COR-L47 (cell line): ENCODE measurements at regions not wholly inside any gene's neighbourhood (a gene's known extent, or its start where the extent isn't known, plus 50 kb on each side); places are given as distances from the start of the nearest gene placed in this dataset.
"Not testable (repeated sequence)": the region's sequence is repeated elsewhere in the genome, so short reads cannot be mapped to it uniquely, and the experiment has no call there.

Experiments used
- DNase-seq: peaks from one replicate; lab custom pipeline; 2025; lab: John Stamatoyannopoulos, UW

- DNase-seq: no peak
Measured at GRCh38 chr10:7108141-7108540, 302.7 kb downstream of the SFMBT2 start.

- no peak for DNase-seq
Measured at GRCh38 chr10:7107285-7107684, 303.5 kb downstream of the SFMBT2 start.

- DNase-seq: not testable (repeated sequence)
Measured at GRCh38 chr10:7104379-7104778, 306.5 kb downstream of the SFMBT2 start.

- no peak for DNase-seq
Measured at GRCh38 chr10:7102557-7103349, 308.1 kb downstream of the SFMBT2 start.

GRCh38 chr10:7102084-7102483, 308.8 kb downstream of the SFMBT2 start:
- DNase-seq: no peak

GRCh38 chr10:7101451-7101850, 309.4 kb downstream of the SFMBT2 start:
- no peak for DNase-seq

- DNase-seq: no peak
Measured at GRCh38 chr10:7100032-7100702, 310.7 kb downstream of the SFMBT2 start.

GRCh38 chr10:7098160-7098762, 312.6 kb downstream of the SFMBT2 start:
- no peak for DNase-seq

GRCh38 chr10:7094781-7095180, 316.1 kb downstream of the SFMBT2 start:
- no peak for DNase-seq

- DNase-seq: no peak
Measured at GRCh38 chr10:7093368-7093767, 317.5 kb downstream of the SFMBT2 start.

- DNase-seq: no peak
Measured at GRCh38 chr10:7092603-7093002, 318.2 kb downstream of the SFMBT2 start.

- no peak for DNase-seq
Measured at GRCh38 chr10:7090529-7090928, 320.3 kb downstream of the SFMBT2 start.

- DNase-seq: no peak
Measured at GRCh38 chr10:7085913-7086589, 324.8 kb downstream of the SFMBT2 start.

- DNase-seq: no peak
Measured at GRCh38 chr10:7085147-7085912, 325.5 kb downstream of the SFMBT2 start.

- DNase-seq: no peak
Measured at GRCh38 chr10:7084280-7085005, 326.4 kb downstream of the SFMBT2 start.

- no peak for DNase-seq
Measured at GRCh38 chr10:7082967-7083366, 327.9 kb downstream of the SFMBT2 start.

GRCh38 chr10:7077880-7078279, 333.0 kb downstream of the SFMBT2 start:
- no peak for DNase-seq

GRCh38 chr10:7075851-7076250, 335.0 kb downstream of the SFMBT2 start:
- no peak for DNase-seq

GRCh38 chr10:7075110-7075509, 335.7 kb downstream of the SFMBT2 start:
- DNase-seq: no peak

- no peak for DNase-seq
Measured at GRCh38 chr10:7071421-7071820, 339.4 kb downstream of the SFMBT2 start.

- no peak for DNase-seq
Measured at GRCh38 chr10:7070950-7071349, 339.9 kb downstream of the SFMBT2 start.
